GM11168 (cell line): ENCODE measurements at regions not wholly inside any gene's neighbourhood (a gene's known extent, or its start where the extent isn't known, plus 50 kb on each side); places are given as distances from the start of the nearest gene placed in this dataset.
"Not testable (repeated sequence)": the region's sequence is repeated elsewhere in the genome, so short reads cannot be mapped to it uniquely, and the experiment has no call there.

ENCODE experiments used
- in situ Hi-C: fragments of 300-500 bp; cut with MboI; formaldehyde crosslinking; loops from one replicate; pipeline ENCODE4 v1.12.0; 2022; ENCODE audit warnings: low sequenced_read_pairs; ENCODE audit not compliant: unreplicated experiment

GRCh38 chr5:174553556-174553955, 170.8 kb upstream of the MSX2 start:
- in situ Hi-C loops: no loop called here

- in situ Hi-C loops: no loop called here
These were observed 168.7 kb upstream of the MSX2 start for GRCh38 chr5:174555726-174556125.

GRCh38 chr5:174556756-174557155, 167.6 kb upstream of the MSX2 start:
- in situ Hi-C loops: no loop called here

DNA sequence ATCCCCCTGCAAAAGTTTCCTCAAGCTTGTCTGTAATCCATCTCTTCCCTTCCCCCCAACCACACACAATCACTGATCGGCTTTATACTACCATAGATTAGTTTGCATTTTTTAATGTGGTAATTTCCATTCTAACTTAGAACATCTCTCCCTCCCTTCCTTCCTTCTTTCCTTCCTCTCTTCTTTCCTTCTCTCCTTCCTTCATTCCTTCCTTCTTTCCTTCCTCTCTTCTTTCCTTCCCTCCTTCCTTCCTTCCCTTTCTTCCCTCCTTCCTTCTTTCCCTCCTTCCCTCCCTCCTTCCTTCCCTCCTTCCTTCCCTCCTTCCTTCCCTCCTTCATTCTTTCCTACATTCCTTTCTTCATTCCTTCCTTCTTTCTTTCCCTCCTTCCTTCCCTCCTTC, 166.2 kb upstream of the MSX2 start:
- in situ Hi-C loops: no loop called here

GRCh38 chr5:174559141-174559540, 165.2 kb upstream of the MSX2 start:
- in situ Hi-C loops: no loop called here

DNA sequence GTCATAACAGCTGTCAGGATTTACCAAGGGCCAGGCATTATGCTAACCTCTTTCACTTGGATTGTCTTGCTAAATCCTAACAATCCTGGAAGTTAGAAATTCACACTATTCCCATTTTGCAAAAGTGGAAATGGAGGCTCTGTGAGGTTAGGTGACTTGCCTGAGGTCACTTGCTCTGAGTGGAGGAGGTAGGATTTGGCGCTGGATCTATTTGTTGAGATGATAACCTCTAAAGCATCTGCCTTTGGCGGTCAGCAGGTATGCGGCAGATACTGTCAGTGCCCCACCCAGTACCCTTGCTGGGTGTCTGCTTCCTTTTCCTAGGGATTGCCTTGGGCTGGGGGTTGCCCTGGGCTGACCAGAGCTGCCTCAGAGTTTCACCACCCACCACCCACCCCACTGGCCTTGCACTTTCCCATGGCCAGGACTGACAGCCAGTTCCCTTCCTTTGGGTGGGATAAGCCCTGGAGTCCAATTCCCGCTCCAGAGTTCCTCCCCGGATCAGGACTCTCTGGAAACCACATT, 164.8 kb upstream of the MSX2 start:
- in situ Hi-C loops: no loop called here

- in situ Hi-C loops: no loop called here
These were observed 163.5 kb upstream of the MSX2 start for GRCh38 chr5:174560861-174561260.

DNA sequence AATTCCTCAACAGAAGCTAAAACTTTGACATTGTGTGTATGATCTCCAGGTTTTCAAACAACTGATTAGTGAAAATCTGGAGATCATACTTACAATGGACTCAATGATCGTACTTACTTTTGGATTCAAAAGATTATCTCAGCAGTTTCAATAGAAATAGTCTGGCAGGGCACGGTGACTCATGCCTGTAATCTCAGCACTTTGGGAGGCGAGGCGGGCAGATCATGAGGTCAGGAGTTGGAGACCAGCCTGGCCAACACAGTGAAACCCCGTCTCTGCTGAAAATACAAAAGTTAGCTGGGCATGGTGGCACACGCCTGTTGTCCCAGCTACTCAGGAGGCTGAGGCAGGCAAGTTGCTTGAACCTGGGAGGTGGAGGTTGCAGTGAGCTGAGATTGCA, 161.3 kb upstream of the MSX2 start:
- in situ Hi-C loops: not testable (repeated sequence)

DNA sequence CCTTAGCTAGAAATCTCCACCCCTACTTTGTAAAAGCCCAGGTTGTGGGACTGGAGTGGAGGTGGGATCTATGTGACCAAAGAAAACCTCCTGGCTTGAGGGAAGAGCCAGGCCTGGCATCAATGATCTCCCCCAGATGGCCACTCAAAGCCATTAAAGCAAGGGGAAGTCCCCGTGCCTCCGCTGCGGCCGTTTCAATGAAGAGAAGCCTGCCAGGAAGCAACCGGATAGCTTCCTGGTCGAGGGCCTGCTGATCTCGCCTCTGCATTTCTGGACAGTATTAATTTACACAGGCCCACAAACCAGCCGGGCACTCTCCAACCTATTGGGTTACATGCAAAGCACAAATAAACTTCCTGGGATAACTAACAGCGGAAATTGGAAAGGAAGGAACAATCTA, 160.5 kb upstream of the MSX2 start:
- in situ Hi-C loops: no loop called here

- in situ Hi-C loops: no loop called here
These were observed 156.8 kb upstream of the MSX2 start for GRCh38 chr5:174567506-174568141.

GRCh38 chr5:174570662-174571061, 153.7 kb upstream of the MSX2 start:
- in situ Hi-C loops: no loop called here

DNA sequence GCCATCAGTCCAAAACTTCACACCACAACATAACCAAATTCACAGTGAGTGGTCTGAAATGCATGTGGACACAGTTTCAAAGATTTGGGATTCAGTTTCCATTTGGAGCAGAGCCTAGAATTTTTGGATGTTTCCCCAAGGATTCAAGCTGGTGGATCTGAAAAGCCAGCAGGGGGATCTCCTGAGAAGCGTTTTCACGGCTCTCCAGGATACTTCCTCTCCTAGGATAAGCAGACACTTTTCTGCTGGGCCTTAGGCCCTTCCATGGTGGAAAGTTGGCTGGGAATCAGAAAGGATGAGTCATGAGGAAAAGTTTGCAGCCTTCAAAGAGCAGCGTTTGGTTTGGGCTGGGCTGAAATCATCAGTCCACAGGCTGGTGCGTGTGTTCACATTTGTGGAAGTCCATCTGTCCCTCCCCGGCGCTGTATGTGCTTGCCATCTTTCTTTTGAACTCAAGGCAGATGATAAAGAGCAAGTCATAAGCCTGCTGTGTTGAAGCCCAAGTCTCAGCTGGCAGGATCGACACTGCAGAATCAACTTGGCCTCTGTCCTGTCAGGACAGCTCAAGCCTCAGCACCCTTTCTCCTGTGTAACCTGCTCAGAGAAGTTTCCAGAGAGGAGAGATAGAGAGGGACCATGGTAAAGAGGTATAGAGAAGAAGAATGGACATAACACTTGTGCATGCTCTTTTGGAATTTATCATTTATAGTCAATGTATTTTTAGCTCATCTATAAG, 152.6 kb upstream of the MSX2 start:
- in situ Hi-C loops: no loop called here

DNA sequence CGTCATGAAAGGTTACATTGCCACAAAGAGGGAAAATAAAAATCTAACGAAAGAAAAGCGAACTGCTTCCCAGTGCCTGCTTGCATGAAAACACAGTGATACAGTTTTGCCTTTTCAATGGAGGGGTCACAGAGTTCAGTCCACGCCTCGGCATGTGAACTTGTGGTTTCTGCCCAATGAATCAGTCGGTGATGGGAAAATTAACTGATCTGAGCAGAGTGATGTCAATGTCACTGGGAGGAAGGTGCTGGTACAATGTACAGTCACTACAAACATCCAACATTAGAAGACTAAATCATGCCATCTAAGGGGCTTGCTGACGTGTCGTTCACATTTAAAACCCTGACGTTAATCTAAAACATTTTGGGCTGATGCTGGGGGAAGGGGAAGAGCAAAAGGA, 151.8 kb upstream of the MSX2 start:
- in situ Hi-C loops: no loop called here

DNA sequence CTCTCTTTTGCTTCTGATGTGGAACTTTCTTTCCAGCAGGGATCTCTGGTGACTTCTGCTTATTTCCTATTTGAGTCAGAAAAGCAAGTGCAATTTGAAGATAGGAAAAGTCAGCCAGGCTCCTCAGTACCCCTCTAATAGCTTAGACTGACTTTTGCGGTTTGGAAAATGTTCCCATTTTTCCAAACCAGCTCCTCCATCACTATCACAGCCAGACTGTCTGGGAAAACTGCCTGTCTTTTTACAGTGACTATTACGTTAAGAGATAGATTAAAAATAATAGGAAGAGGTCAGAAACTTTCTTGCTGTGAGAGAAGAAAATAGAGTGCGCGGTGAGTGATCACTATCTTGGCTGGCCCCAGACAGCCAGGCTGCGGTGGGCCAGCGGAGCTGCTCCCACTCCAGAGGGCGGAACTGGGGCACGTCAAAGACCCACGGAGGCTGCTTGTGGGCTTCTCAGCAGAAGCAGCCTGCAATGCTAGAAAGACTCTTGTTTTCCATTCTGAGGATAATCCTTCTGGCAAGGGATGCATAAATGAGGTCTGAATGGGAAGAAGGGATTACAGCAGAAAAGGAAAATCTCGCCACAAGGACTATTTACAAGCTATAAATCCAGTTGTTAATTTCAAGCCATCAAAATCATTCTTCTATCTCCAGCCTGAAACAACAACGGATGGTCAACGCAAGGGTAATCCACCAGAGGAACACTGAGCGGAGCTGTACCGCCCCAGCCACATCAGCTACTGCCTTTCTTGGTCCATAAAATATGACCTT, 151.0 kb upstream of the MSX2 start:
- in situ Hi-C loops: no loop called here

GRCh38 chr5:174575043-174575442, 149.3 kb upstream of the MSX2 start:
- in situ Hi-C loops: no loop called here

DNA sequence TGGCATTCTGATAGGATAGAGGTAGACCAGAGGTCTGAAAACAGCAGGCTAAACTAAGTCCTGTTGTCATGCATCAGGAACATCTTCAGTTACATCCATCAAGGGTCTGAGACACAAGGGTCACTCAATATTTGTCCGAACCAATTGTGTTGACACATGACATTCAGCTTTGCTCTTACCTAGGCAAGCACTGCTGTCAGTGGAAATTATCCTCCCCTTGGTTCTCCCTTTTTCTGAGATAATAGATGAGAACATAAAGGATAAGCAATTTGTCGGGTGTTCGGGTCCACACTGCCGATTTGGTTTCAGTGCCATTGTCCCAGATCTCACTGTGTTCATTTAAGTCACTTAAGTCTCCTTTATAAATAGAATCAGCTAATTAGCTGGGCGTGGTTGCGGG, 148.3 kb upstream of the MSX2 start:
- in situ Hi-C loops: no loop called here

DNA sequence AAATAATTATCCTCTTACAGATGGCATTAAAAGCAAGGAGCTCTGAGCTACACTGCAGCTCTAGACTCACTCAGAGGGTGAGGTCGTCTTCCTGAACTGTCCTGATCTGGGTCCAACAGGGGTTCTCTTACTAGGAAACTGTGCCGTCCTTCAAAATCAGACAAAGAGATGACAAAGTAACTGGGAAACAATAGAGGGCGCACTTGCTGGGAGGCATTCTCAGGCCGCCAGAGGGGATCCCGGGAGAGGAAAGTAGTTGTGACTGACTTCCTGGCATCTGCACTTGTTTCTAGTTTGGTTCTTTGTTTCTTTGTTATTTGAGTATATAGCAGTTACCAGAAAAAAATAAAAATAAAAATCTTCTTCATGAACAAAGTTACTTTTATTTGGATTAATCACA, 142.9 kb upstream of the MSX2 start:
- in situ Hi-C loops: no loop called here

GRCh38 chr5:174581894-174582293, 142.5 kb upstream of the MSX2 start:
- in situ Hi-C loops: no loop called here

DNA sequence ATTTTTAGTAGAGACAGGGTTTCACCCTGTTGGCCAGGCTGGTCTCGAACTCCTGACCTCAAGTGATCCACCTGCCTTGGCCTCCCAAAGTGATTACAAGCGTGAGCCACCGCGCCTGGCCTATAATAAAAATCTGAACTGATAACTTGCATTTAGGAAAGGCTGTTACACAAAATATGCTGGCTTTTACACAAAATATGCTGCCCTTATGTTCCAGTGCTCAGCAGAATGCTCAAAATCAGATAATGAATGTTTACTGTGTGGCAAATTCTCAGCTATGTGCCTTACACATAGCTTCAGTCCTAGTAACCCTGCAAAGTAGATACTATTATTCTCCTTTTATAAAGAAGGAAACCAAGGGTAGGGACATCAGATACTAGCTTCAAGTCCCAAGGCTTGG, 141.3 kb upstream of the MSX2 start:
- in situ Hi-C loops: no loop called here

DNA sequence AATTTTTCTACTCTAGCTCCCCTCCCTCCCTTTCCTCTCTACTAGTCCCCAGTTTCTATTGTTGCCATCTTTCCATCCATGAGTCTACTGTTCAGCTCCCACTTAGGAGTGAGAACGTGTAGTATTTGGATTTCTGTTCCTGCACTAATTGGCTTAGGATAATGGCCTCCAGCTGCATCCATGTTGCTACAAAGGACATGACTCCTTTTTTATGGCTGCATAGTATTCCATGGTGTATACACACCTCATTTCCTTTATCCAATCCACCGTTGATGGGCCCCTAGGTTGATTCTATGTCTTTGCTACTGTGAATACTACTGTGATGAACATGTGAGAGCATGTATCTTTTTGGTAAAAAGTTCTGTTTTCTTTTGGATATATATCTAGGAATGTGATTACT, 138.9 kb upstream of the MSX2 start:
- in situ Hi-C loops: no loop called here

DNA sequence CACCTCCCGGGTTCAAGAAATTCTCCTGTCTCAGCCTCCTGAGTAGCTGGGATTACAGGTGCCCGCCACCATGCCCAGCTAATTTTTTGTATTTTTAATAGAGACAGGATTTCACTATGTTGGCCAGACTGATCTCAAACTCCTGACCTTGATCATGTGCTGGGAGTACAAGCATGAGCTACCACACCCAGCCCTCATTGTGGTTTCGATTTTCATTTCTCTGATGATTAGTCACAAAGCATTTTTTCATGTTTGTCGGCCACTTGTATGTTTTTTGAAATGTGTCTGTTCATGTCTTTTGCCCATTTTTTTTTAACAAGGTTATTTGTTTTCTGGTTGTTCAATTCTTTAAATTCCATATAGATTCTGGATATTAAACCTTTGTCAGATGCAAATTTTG, 138.2 kb upstream of the MSX2 start:
- in situ Hi-C loops: not testable (repeated sequence)
